ENCODE measurements at regions not wholly inside any gene's neighbourhood (a gene's known extent, or its start where the extent isn't known, plus 50 kb on each side); places are given as distances from the start of the nearest gene placed in this dataset.

- Histone ChIP-seq H3K36me3 (ENCODE audit: insufficient read depth, low read length, poor library complexity, severe bottlenecking) (no peaks in the 10 kb centered on the region), H3K9me3 (ENCODE audit: low read depth, low read length, poor library complexity, severe bottlenecking) (no peaks in the 10 kb centered on the region), H3K4me1 (ENCODE audit: insufficient read depth, low read length, poor library complexity, severe bottlenecking) (no peaks in the 10 kb centered on the region), H3K4me3 (ENCODE audit: low read depth, low read length, poor library complexity, severe bottlenecking) (no peak overlapping the region), H3K27me3 (replicated peaks; ENCODE audit: insufficient read depth, low read depth, low read length, poor library complexity) (no peaks in the 10 kb centered on the region), H3K27ac (ENCODE audit: low read depth, low read length, poor library complexity, severe bottlenecking) (no peak overlapping the region)
- DNase-seq (ENCODE audit: low spot score) = no peak
- no TSS peak for BruUV-seq (replicated peaks)
- intact Hi-C loops (cut with micrococcal nuclease; ENCODE audit: unreplicated experiment) = no loop called here
- ChIA-PET CTCF (no interaction called here), POLR2A (ENCODE audit: low non-redundant PET) (no interaction called here)
- TF ChIP-seq, protein P1, sequence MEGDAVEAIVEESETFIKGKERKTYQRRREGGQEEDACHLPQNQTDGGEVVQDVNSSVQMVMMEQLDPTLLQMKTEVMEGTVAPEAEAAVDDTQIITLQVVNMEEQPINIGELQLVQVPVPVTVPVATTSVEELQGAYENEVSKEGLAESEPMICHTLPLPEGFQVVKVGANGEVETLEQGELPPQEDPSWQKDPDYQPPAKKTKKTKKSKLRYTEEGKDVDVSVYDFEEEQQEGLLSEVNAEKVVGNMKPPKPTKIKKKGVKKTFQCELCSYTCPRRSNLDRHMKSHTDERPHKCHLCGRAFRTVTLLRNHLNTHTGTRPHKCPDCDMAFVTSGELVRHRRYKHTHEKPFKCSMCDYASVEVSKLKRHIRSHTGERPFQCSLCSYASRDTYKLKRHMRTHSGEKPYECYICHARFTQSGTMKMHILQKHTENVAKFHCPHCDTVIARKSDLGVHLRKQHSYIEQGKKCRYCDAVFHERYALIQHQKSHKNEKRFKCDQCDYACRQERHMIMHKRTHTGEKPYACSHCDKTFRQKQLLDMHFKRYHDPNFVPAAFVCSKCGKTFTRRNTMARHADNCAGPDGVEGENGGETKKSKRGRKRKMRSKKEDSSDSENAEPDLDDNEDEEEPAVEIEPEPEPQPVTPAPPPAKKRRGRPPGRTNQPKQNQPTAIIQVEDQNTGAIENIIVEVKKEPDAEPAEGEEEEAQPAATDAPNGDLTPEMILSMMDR (conservative IDR thresholded peaks at IDR 0.05; ENCODE audit: low read depth, low read length) = no peak
- TF ChIP-seq EZH2 (IDR thresholded peaks at IDR 0.05; ENCODE audit: borderline replicate concordance, low read depth, low read length, poor library complexity, severe bottlenecking) = no peak
Observed at GRCh38 chr6:138714493-138714892, 59.1 kb upstream of the CCDC28A start.

GRCh38 chr6:138716013-138716412, 57.6 kb upstream of the CCDC28A start:
- no peak for DNase-seq (ENCODE audit: low spot score)
- no peaks in the 10 kb centered on the region for H3K27me3 ChIP-seq (replicated peaks; ENCODE audit: insufficient read depth, low read depth, low read length, poor library complexity)
- H3K27ac ChIP-seq (ENCODE audit: low read depth, low read length, poor library complexity, severe bottlenecking) = no peak overlapping the region
- intact Hi-C loops (cut with micrococcal nuclease; ENCODE audit: unreplicated experiment) = no loop called here
- H3K4me3 ChIP-seq (ENCODE audit: low read depth, low read length, poor library complexity, severe bottlenecking) = no peak overlapping the region
- no peaks in the 10 kb centered on the region for H3K9me3 ChIP-seq (ENCODE audit: low read depth, low read length, poor library complexity, severe bottlenecking)
- BruUV-seq (replicated peaks) = no TSS peak
- CTCF ChIA-PET = no interaction called here
- H3K36me3 ChIP-seq (ENCODE audit: insufficient read depth, low read length, poor library complexity, severe bottlenecking) = no peaks in the 10 kb centered on the region
- POLR2A ChIA-PET (ENCODE audit: low non-redundant PET) = no interaction called here
- no peak for TF ChIP-seq EZH2 (IDR thresholded peaks at IDR 0.05; ENCODE audit: borderline replicate concordance, low read depth, low read length, poor library complexity, severe bottlenecking)
- TF ChIP-seq, protein P1 (conservative IDR thresholded peaks at IDR 0.05; ENCODE audit: low read depth, low read length) = no peak
- no peaks in the 10 kb centered on the region for H3K4me1 ChIP-seq (ENCODE audit: insufficient read depth, low read length, poor library complexity, severe bottlenecking)

- no peak for DNase-seq (ENCODE audit: low spot score)
- Histone ChIP-seq H3K36me3 (ENCODE audit: insufficient read depth, low read length, poor library complexity, severe bottlenecking) (no peaks in the 10 kb centered on the region), H3K4me3 (ENCODE audit: low read depth, low read length, poor library complexity, severe bottlenecking) (no peak overlapping the region), H3K27ac (ENCODE audit: low read depth, low read length, poor library complexity, severe bottlenecking) (no peak overlapping the region), H3K4me1 (ENCODE audit: insufficient read depth, low read length, poor library complexity, severe bottlenecking) (no peaks in the 10 kb centered on the region), H3K27me3 (replicated peaks; ENCODE audit: insufficient read depth, low read depth, low read length, poor library complexity) (no peaks in the 10 kb centered on the region), H3K9me3 (ENCODE audit: low read depth, low read length, poor library complexity, severe bottlenecking) (no peaks in the 10 kb centered on the region)
- CTCF ChIA-PET = no interaction called here
- intact Hi-C loops (cut with micrococcal nuclease; ENCODE audit: unreplicated experiment) = no loop called here
- TF ChIP-seq, protein P1 (conservative IDR thresholded peaks at IDR 0.05; ENCODE audit: low read depth, low read length) = no peak
- no peak for TF ChIP-seq EZH2 (IDR thresholded peaks at IDR 0.05; ENCODE audit: borderline replicate concordance, low read depth, low read length, poor library complexity, severe bottlenecking)
- POLR2A ChIA-PET (ENCODE audit: low non-redundant PET) = no interaction called here
- BruUV-seq (replicated peaks) = no TSS peak
Observed at GRCh38 chr6:138716971-138717665, 56.5 kb upstream of the CCDC28A start.

Measured in A673 (cell line).